Panc1 (cell line): ENCODE measurements at regions not wholly inside any gene's neighbourhood (a gene's known extent, or its start where the extent isn't known, plus 50 kb on each side); places are given as distances from the start of the nearest gene placed in this dataset.

ENCODE experiments used
- ATAC-seq: fragments of 200-7000 bp; cut with Tn5 transposase; 2 replicates; pipeline ENCODE4 v1.9.1; 2020; ENCODE audit warnings: mild to moderate bottlenecking, moderate library complexity
- BruUV-seq: library from RNA; stranded (reverse); fragments of 400-500 nt; replicated peaks from 2 replicates; lab custom pipeline; 2021; lab: Mats Ljungman, UMichigan
- CTCF ChIA-PET: fragments of 300-600 bp; sonication (Branson Sonifier 250); formaldehyde crosslinking; loops from one replicate; lab custom pipeline; 2022; ENCODE audit warnings: antibody characterized with exemption; lab: Charles Lee
- POLR2A ChIA-PET: fragments of 300-600 bp; sonication (Branson Sonifier 250); formaldehyde crosslinking; loops from one replicate; lab custom pipeline; 2022; ENCODE audit warnings: antibody characterized with exemption; lab: Charles Lee
- DNase-seq: peaks from one replicate; pipeline ENCODE4 v3.0.0-alpha.2; 2010; ENCODE audit warnings: low read depth, low spot score
- H3K27ac ChIP-seq: 2 replicates; pipeline ENCODE4 v1.5.1; 2011; ENCODE audit warnings: mild to moderate bottlenecking, low read length, inconsistent platforms
- H3K27me3 ChIP-seq: fragments of 200-500 bp; sonication (Bioruptor generic); 2 replicates; pipeline ENCODE4 v1.6.0; 2014; ENCODE audit warnings: low read length, inconsistent platforms; ENCODE audit not compliant: control insufficient read depth, insufficient read depth
- H3K36me3 ChIP-seq: fragments of 200-500 bp; sonication (Bioruptor generic); 2 replicates; pipeline ENCODE4 v1.5.1; 2014; ENCODE audit warnings: inconsistent platforms, mild to moderate bottlenecking, low read length, moderate library complexity; ENCODE audit not compliant: control insufficient read depth, insufficient read depth
- H3K4me1 ChIP-seq: 2 replicates; pipeline ENCODE4 v1.5.1; 2011; ENCODE audit warnings: inconsistent platforms, mild to moderate bottlenecking, low read length, moderate library complexity; ENCODE audit not compliant: control insufficient read depth, insufficient read depth
- H3K4me3 ChIP-seq, 2 experiments: 2 replicates each; pipeline ENCODE4 v1.5.1; 2011 to 2012; ENCODE audit warnings: low read depth in 2 of 2, low read length in 2 of 2, mild to moderate bottlenecking in 2 of 2, inconsistent platforms in 1 of 2, moderate library complexity in 1 of 2
- H3K9me3 ChIP-seq: fragments of 200-500 bp; sonication (Bioruptor generic); 2 replicates; pipeline ENCODE4 v1.5.1; 2014; ENCODE audit warnings: low read depth, mild to moderate bottlenecking, inconsistent platforms, low read length, moderate library complexity; ENCODE audit not compliant: control insufficient read depth, insufficient read depth
- CTCF ChIP-seq: fragments of 450-650 bp; IDR thresholded peaks from 2 replicates; pipeline ENCODE4 v1.5.1; 2017; ENCODE audit warnings: mild to moderate bottlenecking
- POLR2AphosphoS5 ChIP-seq: IDR thresholded peaks from 2 replicates; pipeline ENCODE4 v1.6.1; 2012; ENCODE audit warnings: mild to moderate bottlenecking, low read depth, low read length, moderate library complexity
- REST ChIP-seq, 2 experiments: IDR thresholded peaks; 2 replicates each; pipeline ENCODE4 v1.6.1; 2011 to 2012; ENCODE audit warnings: low read depth in 2 of 2, control low read depth in 1 of 2, low read length in 1 of 2, mild to moderate bottlenecking in 1 of 2, moderate library complexity in 1 of 2; ENCODE audit not compliant: insufficient read depth in 1 of 2
- SIN3A ChIP-seq: IDR thresholded peaks from 2 replicates; pipeline ENCODE4 v1.6.1; 2012; ENCODE audit warnings: low read depth, mild to moderate bottlenecking, low read length, moderate library complexity, borderline replicate concordance; ENCODE audit not compliant: insufficient read depth
- TCF7L2 ChIP-seq: IDR thresholded peaks from 2 replicates; pipeline ENCODE4 v1.6.1; 2011; ENCODE audit warnings: mild to moderate bottlenecking, low read depth, low read length, inconsistent platforms
- in situ Hi-C: cut with HindIII; loops from 2 replicates; pipeline ENCODE4 v1.10.0; 2016; ENCODE audit warnings: low sequenced_read_pairs, low pct_unique_long_range_greater_than_20kb
- intact Hi-C: fragments of 100-400 bp; cut with micrococcal nuclease; formaldehyde crosslinking; loops from one replicate; pipeline ENCODE4 v1.10.0; 2022; ENCODE audit not compliant: unreplicated experiment

GRCh38 chr18:43934322-43934721, 657.0 kb upstream of the SYT4 start:
- in situ Hi-C loops (no loop called here), intact Hi-C loops (no loop called here)
- ATAC-seq = no peak
- Histone ChIP-seq H3K4me3 (no peak overlapping the region), H3K27ac (no peak overlapping the region), H3K9me3 (no peaks in the 10 kb centered on the region), H3K27me3 (no peaks in the 10 kb centered on the region), H3K4me1 (no peaks in the 10 kb centered on the region), H3K36me3 (no peaks in the 10 kb centered on the region)
- no TSS peak for BruUV-seq
- POLR2A ChIA-PET = no interaction called here
- CTCF ChIA-PET = no interaction called here
- DNase-seq = no peak
- TF ChIP-seq SIN3A = no peak
- TF ChIP-seq POLR2AphosphoS5 = no peak
- TF ChIP-seq REST (IDR thresholded peaks at IDR 0.05; ENCODE audit: insufficient read depth in 1 of 2, low read depth in 2 of 2, low read length in 1 of 2) = no peak
- TF ChIP-seq CTCF = no peak
- TF ChIP-seq TCF7L2 = no peak

GRCh38 chr18:43934781-43935471, 657.6 kb upstream of the SYT4 start:
- CTCF ChIA-PET = no interaction called here
- intact Hi-C loops = no loop called here
- ATAC-seq (no peak), DNase-seq (no peak)
- Histone ChIP-seq H3K4me3 (no peak overlapping the region), H3K27me3 (no peaks in the 10 kb centered on the region), H3K9me3 (no peaks in the 10 kb centered on the region), H3K27ac (no peak overlapping the region), H3K4me1 (no peaks in the 10 kb centered on the region), H3K36me3 (no peaks in the 10 kb centered on the region)
- in situ Hi-C loops = no loop called here
- BruUV-seq = no TSS peak
- POLR2A ChIA-PET = no interaction called here
- TF ChIP-seq REST (IDR thresholded peaks at IDR 0.05; ENCODE audit: insufficient read depth in 1 of 2, low read depth in 2 of 2, low read length in 1 of 2) (no peak), SIN3A (no peak), POLR2AphosphoS5 (no peak), CTCF (no peak)
